Esophagus (tissue), 2 donors: ENCODE measurements at regions not wholly inside any gene's neighbourhood (a gene's known extent, or its start where the extent isn't known, plus 50 kb on each side); places are given as distances from the start of the nearest gene placed in this dataset.

ENCODE experiments used
- H3K27ac ChIP-seq, 2 donors: one replicate each; pipeline ENCODE4 v1.5.1; 2013; ENCODE audit warnings: low read depth in 2 of 2, mild to moderate bottlenecking in 2 of 2, inconsistent platforms in 1 of 2, low read length in 1 of 2, moderate library complexity in 1 of 2
- H3K27me3 ChIP-seq, 2 donors: one replicate each; pipeline ENCODE4 v1.6.1; 2013; ENCODE audit warnings: low read length in 2 of 2, control low read depth in 1 of 2, mild to moderate bottlenecking in 1 of 2; ENCODE audit not compliant: insufficient read depth in 2 of 2, control insufficient read depth in 1 of 2
- H3K36me3 ChIP-seq, 2 donors: one replicate each; pipeline ENCODE4 v1.6.1; 2013; ENCODE audit warnings: low read length in 1 of 2; ENCODE audit not compliant: control insufficient read depth in 2 of 2, insufficient read depth in 2 of 2
- H3K4me1 ChIP-seq, 2 donors: one replicate each; pipeline ENCODE4 v1.6.1; 2013; ENCODE audit warnings: low read length in 1 of 2; ENCODE audit not compliant: control insufficient read depth in 2 of 2, insufficient read depth in 2 of 2
- H3K4me3 ChIP-seq, 2 donors: one replicate each; pipeline ENCODE4 v1.5.1; 2013; ENCODE audit warnings: low read length in 2 of 2, mild to moderate bottlenecking in 2 of 2, low read depth in 1 of 2, moderate library complexity in 1 of 2
- H3K9me3 ChIP-seq, 2 donors: one replicate each; pipeline ENCODE4 v1.6.1; 2013; ENCODE audit warnings: mild to moderate bottlenecking in 2 of 2, low read depth in 1 of 2, low read length in 1 of 2, moderate library complexity in 1 of 2; ENCODE audit not compliant: control insufficient read depth in 2 of 2, insufficient read depth in 1 of 2
- WGBS, 2 donors: extraction: QIAGEN DNeasy Blood & Tissue Kit; methylation state at CpG; one replicate each; pipeline ENCODE4 v1.1.7; 2013; 5-methylcytosine and 5-hydroxymethylcytosine counted together
- donor health status: healthy with polysubstance abuse.
- donor health status: Bipolar disorder and iron deficiency.

DNA sequence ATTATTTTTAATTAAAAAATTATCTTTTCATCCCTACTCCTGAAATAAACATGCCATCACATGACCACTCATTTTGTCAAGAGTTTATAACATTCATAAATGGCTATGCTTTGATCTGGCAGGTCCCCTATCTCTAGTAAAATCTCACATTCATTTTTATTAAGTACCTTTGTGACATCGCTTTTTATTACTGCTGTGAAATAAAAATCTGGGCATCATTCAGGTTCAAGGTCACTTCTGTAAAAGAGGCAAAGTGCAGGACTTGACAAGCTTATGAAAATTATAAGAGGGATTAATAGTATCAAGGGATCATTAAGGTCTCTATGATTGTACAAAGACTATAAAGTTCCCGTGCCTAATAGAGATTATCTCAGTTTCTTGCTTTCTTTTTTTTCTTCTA is 416.8 kb upstream of the SEMA3A start:
- Histone ChIP-seq H3K27me3 (no peaks in the 10 kb centered on the region), H3K9me3 (no peaks in the 10 kb centered on the region), H3K4me3 (no peak overlapping the region), H3K4me1 (no peaks in the 10 kb centered on the region), H3K36me3 (no peaks in the 10 kb centered on the region), H3K27ac (no peak overlapping the region)
- WGBS, 2 donors, result 70% methylated on average over 2 of the region's 2 CpGs

DNA sequence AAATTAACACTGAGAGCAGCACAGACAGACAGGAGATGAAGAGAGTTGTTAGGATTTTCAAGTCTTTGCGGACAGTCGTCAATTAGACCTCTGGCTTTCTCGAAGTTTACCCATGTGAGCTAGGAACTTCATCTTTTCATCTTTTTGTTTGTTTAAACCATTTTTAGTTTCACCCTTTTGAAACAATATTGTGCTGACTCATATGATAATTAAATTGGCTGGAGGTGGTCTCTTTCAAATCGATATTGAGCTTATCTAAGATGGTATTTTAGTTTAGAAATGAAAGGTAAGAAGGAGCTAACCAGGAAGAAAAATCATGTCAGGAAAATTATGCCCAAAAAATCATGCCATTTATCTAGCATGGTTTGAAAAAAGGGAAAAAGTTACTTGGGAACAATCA is 415.8 kb upstream of the SEMA3A start:
- Histone ChIP-seq H3K36me3 (no peaks in the 10 kb centered on the region), H3K4me3 (no peak overlapping the region), H3K4me1 (no peaks in the 10 kb centered on the region), H3K9me3 (no peaks in the 10 kb centered on the region), H3K27me3 (no peaks in the 10 kb centered on the region), H3K27ac (no peak overlapping the region)
- 86 to 89% methylated on average over 4 of the region's 4 CpGs for WGBS, 2 donors

DNA sequence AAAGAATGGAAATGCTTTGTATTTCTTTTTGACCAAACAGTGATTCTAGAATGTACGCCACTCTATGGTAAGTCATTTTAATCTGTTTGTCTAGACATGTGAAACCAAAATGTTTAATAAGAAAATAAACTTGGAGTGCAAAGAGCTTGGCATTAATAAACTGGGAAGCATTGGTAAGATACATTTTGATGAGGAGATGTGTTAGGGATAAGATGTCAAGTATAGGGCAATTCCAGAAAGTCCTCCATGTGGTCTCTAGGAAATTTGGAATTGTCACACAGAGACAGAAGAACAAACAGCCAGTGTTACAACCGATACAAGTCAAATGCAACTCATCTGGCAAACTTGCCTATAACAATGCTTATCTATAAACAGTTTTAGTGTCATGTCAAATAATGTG is 410.7 kb upstream of the SEMA3A start:
- no peaks in the 10 kb centered on the region for H3K4me1 ChIP-seq
- no peak overlapping the region for H3K4me3 ChIP-seq
- peaks cover 0 to 3% of the 10 kb centered on the region in 2 donors for H3K9me3 ChIP-seq
- no peaks in the 10 kb centered on the region for H3K27me3 ChIP-seq
- H3K36me3 ChIP-seq, result no peaks in the 10 kb centered on the region
- 74 to 75% methylated on average over 2 of the region's 2 CpGs for WGBS, 2 donors
- no peak overlapping the region for H3K27ac ChIP-seq

DNA sequence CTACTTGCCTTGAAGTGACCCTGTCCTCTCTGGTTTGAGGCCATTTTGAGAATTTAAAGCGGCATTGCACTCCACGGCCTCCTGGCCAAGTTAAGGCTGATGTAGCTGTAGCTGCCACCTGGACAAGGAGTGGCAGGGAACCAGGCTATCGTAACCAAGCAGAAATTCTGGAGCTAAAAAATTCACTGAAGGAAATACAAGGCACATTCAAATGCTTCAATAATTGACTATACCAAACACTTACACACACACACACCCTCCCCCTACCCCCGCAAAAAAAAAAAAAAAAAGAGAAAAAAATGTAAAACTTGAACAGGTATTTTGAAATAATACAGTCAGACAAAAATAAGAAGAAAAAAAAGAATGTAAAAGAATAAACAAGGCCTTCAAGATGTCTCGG is 409.0 kb upstream of the SEMA3A start:
- Histone ChIP-seq H3K36me3 (no peaks in the 10 kb centered on the region), H3K9me3 (peaks cover 0 to 3% of the 10 kb centered on the region in 2 donors), H3K4me3 (no peak overlapping the region), H3K4me1 (no peaks in the 10 kb centered on the region), H3K27me3 (no peaks in the 10 kb centered on the region), H3K27ac (no peak overlapping the region)
- WGBS, 2 donors, result 78 to 92% methylated on average over 5 of the region's 5 CpGs

DNA sequence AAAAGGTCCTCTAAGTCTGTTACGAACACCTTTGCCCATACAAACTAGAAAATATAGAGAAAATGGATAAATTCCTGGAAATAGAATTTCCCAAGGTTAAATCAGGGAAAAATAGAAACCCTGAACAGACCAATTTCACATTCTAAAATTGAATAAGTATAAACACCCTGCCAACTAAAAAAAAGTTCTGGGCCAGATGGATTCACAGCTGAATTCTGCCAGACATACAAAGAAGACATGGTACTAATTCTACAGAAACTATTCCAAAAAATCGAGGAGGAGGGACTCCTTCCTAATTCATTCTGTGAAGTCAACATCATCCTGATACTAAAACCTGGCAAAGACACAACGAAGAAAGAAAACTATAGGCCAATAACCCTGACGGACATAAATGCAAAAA is 400.4 kb upstream of the SEMA3A start:
- H3K4me3 ChIP-seq, result no peak overlapping the region
- no peaks in the 10 kb centered on the region for H3K4me1 ChIP-seq
- no peaks in the 10 kb centered on the region for H3K27me3 ChIP-seq
- no peak overlapping the region for H3K27ac ChIP-seq
- no peaks in the 10 kb centered on the region for H3K36me3 ChIP-seq
- no peaks in the 10 kb centered on the region for H3K9me3 ChIP-seq
- WGBS, 2 donors, result 81 to 84% methylated on average over 4 of the region's 4 CpGs

DNA sequence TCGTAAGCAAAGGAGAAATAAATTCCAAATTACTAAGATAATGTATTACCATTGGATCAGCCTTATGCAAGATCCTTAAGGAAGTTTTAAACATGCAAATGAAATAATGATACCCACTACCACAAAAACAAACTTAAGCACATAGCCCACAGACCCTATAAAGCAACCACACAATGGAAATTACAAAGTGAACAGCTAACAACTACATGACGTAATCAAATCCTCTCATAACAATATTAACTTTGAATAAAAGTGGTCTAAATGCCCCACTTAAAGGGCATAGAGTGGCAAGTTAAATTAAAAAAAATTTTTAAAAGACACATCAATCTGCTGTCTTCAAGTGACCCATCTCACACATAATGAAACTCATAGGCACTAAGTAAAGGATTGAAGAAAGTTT is 397.3 kb upstream of the SEMA3A start:
- Histone ChIP-seq H3K27ac (no peak overlapping the region), H3K4me1 (no peaks in the 10 kb centered on the region), H3K36me3 (no peaks in the 10 kb centered on the region), H3K27me3 (no peaks in the 10 kb centered on the region), H3K9me3 (no peaks in the 10 kb centered on the region), H3K4me3 (no peak overlapping the region)
- WGBS, 2 donors, result 96% methylated on average over 2 of the region's 2 CpGs

DNA sequence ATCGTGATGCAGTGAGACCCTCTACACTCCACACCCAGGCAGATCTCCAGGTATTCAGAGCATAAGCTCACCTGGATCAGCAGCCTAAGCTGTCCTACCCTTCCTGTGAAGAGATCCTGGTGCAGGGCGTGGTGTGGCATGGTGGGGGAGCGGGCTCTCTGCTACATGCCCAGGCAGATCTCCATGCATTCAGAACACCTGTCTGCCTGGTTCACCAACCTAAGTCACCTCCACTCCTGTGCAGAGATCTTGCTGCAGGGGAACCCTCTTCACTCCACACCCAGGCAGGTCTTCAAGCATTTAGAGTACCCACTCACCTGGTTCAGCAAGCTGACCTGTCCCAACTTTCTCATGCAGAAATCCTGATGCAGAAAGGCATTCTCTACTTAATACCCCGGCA is 394.4 kb upstream of the SEMA3A start:
- H3K27ac ChIP-seq, result no peak overlapping the region
- no peak overlapping the region for H3K4me3 ChIP-seq
- no peaks in the 10 kb centered on the region for H3K27me3 ChIP-seq
- H3K4me1 ChIP-seq, result no peaks in the 10 kb centered on the region
- 61 to 73% methylated on average over 4 of the region's 4 CpGs for WGBS, 2 donors
- no peaks in the 10 kb centered on the region for H3K36me3 ChIP-seq
- no peaks in the 10 kb centered on the region for H3K9me3 ChIP-seq

DNA sequence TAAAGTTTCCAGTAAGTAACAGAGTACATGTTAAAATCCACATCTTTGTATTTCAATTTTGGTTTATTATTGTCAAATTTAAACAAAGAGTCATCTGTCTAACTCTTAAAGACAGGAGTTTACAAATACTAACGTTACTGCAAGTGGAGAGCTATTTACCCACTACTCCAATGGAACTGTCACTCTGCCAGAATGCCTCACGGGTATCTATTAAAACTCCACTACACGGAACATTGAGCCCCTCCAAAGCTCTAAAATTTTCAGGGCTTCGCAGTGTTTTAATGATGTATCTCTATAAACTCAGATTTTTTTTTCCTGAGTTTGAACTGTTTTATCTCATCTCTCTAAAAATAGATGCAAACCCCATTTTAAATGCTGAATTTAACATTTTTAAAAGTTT is 388.7 kb upstream of the SEMA3A start:
- Histone ChIP-seq H3K4me1 (no peaks in the 10 kb centered on the region), H3K27ac (no peak overlapping the region), H3K9me3 (no peaks in the 10 kb centered on the region), H3K4me3 (no peak overlapping the region), H3K36me3 (no peaks in the 10 kb centered on the region), H3K27me3 (no peaks in the 10 kb centered on the region)
- 57 to 59% methylated on average over 4 of the region's 4 CpGs for WGBS, 2 donors

DNA sequence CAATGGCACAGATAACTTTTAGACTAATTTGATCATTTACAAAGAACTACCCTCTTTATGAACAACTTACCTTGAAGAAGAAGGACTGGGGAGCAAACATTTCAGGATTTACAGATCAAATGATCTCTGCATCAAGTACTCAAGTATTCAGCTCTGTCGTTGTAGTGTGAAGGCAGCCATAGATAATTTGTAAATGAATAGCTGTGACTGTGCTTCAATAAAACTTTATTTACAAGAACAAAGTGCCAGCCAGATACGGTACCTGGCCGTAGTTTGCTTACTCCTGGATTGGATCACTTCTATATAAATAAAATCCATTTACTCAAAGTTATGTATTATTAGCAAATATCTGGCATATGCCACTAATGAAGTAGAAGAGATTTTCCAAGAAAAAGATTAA is 388.2 kb upstream of the SEMA3A start:
- H3K4me1 ChIP-seq, result no peaks in the 10 kb centered on the region
- WGBS, 2 donors, result 73 to 81% methylated on average over 3 of the region's 3 CpGs
- H3K9me3 ChIP-seq, result no peaks in the 10 kb centered on the region
- no peaks in the 10 kb centered on the region for H3K27me3 ChIP-seq
- H3K27ac ChIP-seq, result no peak overlapping the region
- no peaks in the 10 kb centered on the region for H3K36me3 ChIP-seq
- H3K4me3 ChIP-seq, result no peak overlapping the region

DNA sequence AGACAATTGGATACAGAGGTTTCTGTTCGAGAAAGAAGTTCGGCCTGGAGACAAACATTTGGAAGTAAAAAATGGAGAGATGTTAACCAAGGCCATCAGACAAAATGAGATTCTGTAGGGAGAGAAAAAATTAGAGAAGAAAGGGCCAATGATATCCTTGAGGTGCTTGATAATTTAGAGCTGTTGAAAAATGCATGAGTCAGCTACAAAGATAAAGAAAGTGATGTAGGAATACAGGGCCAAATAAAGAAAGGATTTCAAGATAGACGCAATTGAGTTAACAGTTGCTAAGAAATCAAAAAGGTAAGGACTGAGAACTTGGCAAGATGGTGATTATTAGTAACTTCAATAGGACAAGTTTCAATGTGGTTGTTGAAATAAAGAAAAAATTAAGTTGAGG is 384.2 kb upstream of the SEMA3A start:
- WGBS, 2 donors, result 89 to 92% methylated on average over 3 of the region's 3 CpGs
- no peak overlapping the region for H3K4me3 ChIP-seq
- no peaks in the 10 kb centered on the region for H3K9me3 ChIP-seq
- no peaks in the 10 kb centered on the region for H3K36me3 ChIP-seq
- no peaks in the 10 kb centered on the region for H3K4me1 ChIP-seq
- H3K27ac ChIP-seq, result no peak overlapping the region
- H3K27me3 ChIP-seq, result no peaks in the 10 kb centered on the region
